HepG2 (cell line): ENCODE measurements at regions not wholly inside any gene's neighbourhood (a gene's known extent, or its start where the extent isn't known, plus 50 kb on each side); places are given as distances from the start of the nearest gene placed in this dataset.

Experiments used
- ATAC-seq: fragments of 200-7000 bp; cut with Tn5 transposase; 3 replicates; pipeline ENCODE4 v1.9.1; 2020; ENCODE audit warnings: mild to moderate bottlenecking, moderate library complexity
- BruUV-seq: library from RNA; stranded (reverse); fragments of 400-500 nt; replicated peaks from 2 replicates; lab custom pipeline; 2021; lab: Mats Ljungman, UMichigan
- CTCF ChIA-PET: fragments of 300-600 bp; formaldehyde crosslinking; extraction: SDS; loops from one replicate; lab custom pipeline; 2021; ENCODE audit warnings: low total read pairs, inconsistent platforms, low intra/inter-chr PET ratio; lab: Yijun Ruan, JAX
- POLR2A ChIA-PET: fragments of 350-600 bp; sonication (Branson Sonifier 250); formaldehyde crosslinking; loops from one replicate; lab custom pipeline; 2020; ENCODE audit warnings: antibody characterized with exemption, inconsistent platforms; lab: Yijun Ruan, JAX
- DNase-seq: peaks from one replicate; pipeline ENCODE4 v3.0.0-alpha.2; 2015; ENCODE audit warnings: low spot score
- FAIRE-seq: peaks from 3 replicates; lab custom pipeline; 2011; peaks lifted over from hg19 to GRCh38; lab: Jason Lieb, UNC
- H2AFZ ChIP-seq: one replicate; pipeline ENCODE4 v1.6.1; 2011; ENCODE audit warnings: low read length, inconsistent platforms
- H3K27ac ChIP-seq: fragments of 300-600 bp; 3 replicates; pipeline ENCODE4 v1.8.0; 2011; ENCODE audit warnings: mixed run types, mild to moderate bottlenecking, mixed read lengths, low read length, inconsistent platforms; ENCODE audit not compliant: insufficient read depth; ENCODE audit errors: extremely low read length
- H3K27me3 ChIP-seq, 2 experiments: fragments of 200-600 bp in 1 of 2; 2 replicates in 1 of 2; 3 replicates in 1 of 2; pipeline versions ENCODE4 v1.6.0 to v1.8.0; 2011; ENCODE audit warnings: low read length in 2 of 2, mild to moderate bottlenecking in 2 of 2, moderate library complexity in 2 of 2, inconsistent platforms in 1 of 2; ENCODE audit not compliant: insufficient read depth in 2 of 2, control insufficient read depth in 1 of 2
- H3K36me3 ChIP-seq, 2 experiments: fragments of 200-600 bp in 1 of 2; replicated peaks in 1 of 2; 2 replicates in 1 of 2; 3 replicates in 1 of 2; pipeline versions ENCODE4 v1.5.1 to v1.8.0; 2011; ENCODE audit warnings: low read length in 2 of 2, inconsistent platforms in 1 of 2; ENCODE audit not compliant: insufficient read depth in 2 of 2, control insufficient read depth in 1 of 2
- H3K4me1 ChIP-seq: 2 replicates; pipeline ENCODE4 v1.5.1; 2012; ENCODE audit warnings: low read length, inconsistent platforms; ENCODE audit not compliant: insufficient read depth
- H3K4me2 ChIP-seq: 2 replicates; pipeline ENCODE4 v1.6.0; 2011; ENCODE audit warnings: low read depth, low read length, inconsistent platforms
- H3K4me3 ChIP-seq, 3 experiments: fragments of 200-600 bp in 1 of 3; sonication (generic), shearing (Covaris generic) in 1 of 3; replicated peaks in 1 of 3; 2 replicates each; pipeline ENCODE4 v1.5.1; 2011 to 2016; ENCODE audit warnings: low read length in 3 of 3, inconsistent platforms in 2 of 3, low read depth in 2 of 3, mild to moderate bottlenecking in 2 of 3, control low read depth in 1 of 3, mixed read lengths in 1 of 3; ENCODE audit not compliant: insufficient read depth in 1 of 3
- H3K79me2 ChIP-seq: one replicate; pipeline ENCODE4 v1.6.1; 2011; ENCODE audit warnings: low read length, inconsistent platforms; ENCODE audit not compliant: insufficient read depth
- H3K9ac ChIP-seq: 2 replicates; pipeline ENCODE4 v1.6.0; 2011; ENCODE audit warnings: mild to moderate bottlenecking, low read depth, low read length, inconsistent platforms; ENCODE audit not compliant: insufficient read depth
- H3K9me3 ChIP-seq: 2 replicates; pipeline ENCODE4 v1.5.1; 2012; ENCODE audit warnings: mild to moderate bottlenecking, low read length
- H4K20me1 ChIP-seq: 2 replicates; pipeline ENCODE4 v1.6.0; 2011; ENCODE audit warnings: inconsistent platforms, mild to moderate bottlenecking, low read length, moderate library complexity; ENCODE audit not compliant: insufficient read depth
- AFF4 ChIP-seq: sonication (generic); formaldehyde crosslinking; IDR thresholded peaks from 2 replicates; pipeline ENCODE4 v1.4.0; 2020; ENCODE audit warnings: missing genetic modification reagents
- ARHGAP35 ChIP-seq: sonication (generic); formaldehyde crosslinking; IDR thresholded peaks from 2 replicates; pipeline ENCODE4 v1.9.0; 2022; ENCODE audit warnings: mild to moderate bottlenecking, inconsistent platforms, moderate library complexity, missing genetic modification reagents, borderline replicate concordance
- KDM5B ChIP-seq: sonication (generic); formaldehyde crosslinking; IDR thresholded peaks from 2 replicates; pipeline ENCODE4 v1.4.0; 2020; ENCODE audit warnings: missing genetic modification reagents, mild to moderate bottlenecking, borderline replicate concordance
- MEF2D ChIP-seq: sonication (generic); formaldehyde crosslinking; IDR thresholded peaks from 2 replicates; pipeline ENCODE4 v1.5.1; 2020; ENCODE audit warnings: mild to moderate bottlenecking, missing genetic modification reagents
- NPAS2 ChIP-seq: sonication (generic); formaldehyde crosslinking; IDR thresholded peaks from 2 replicates; pipeline ENCODE4 v1.8.0; 2022; ENCODE audit warnings: mild to moderate bottlenecking, missing genetic modification reagents, borderline replicate concordance
- RNF2 ChIP-seq: fragments of 450-650 bp; conservative IDR thresholded peaks from 2 replicates; pipeline ENCODE4 v1.6.1; 2016; ENCODE audit warnings: low read depth
- SRSF4 ChIP-seq: fragments of 200-400 bp; formaldehyde crosslinking; IDR thresholded peaks from one replicate; pipeline ENCODE4 v1.6.1; 2018; ENCODE audit warnings: mild to moderate bottlenecking, low read depth, low read length, moderate library complexity; ENCODE audit not compliant: poor library complexity, severe bottlenecking
- STAG1 ChIP-seq: sonication (generic); formaldehyde crosslinking; IDR thresholded peaks from 2 replicates; pipeline ENCODE4 v1.4.0; 2020; ENCODE audit warnings: missing genetic modification reagents
- ZNF101 ChIP-seq: sonication (generic); formaldehyde crosslinking; IDR thresholded peaks from 2 replicates; pipeline ENCODE4 v1.4.0; 2020; ENCODE audit warnings: mild to moderate bottlenecking, low read depth, missing genetic modification reagents, borderline replicate concordance
- ZNF333 ChIP-seq: sonication (generic); formaldehyde crosslinking; IDR thresholded peaks from 2 replicates; pipeline ENCODE4 v1.4.0; 2020; ENCODE audit warnings: mild to moderate bottlenecking, missing genetic modification reagents, borderline replicate concordance
- ZNF569 ChIP-seq: sonication (generic); formaldehyde crosslinking; IDR thresholded peaks from 2 replicates; pipeline ENCODE4 v1.5.0; 2020; ENCODE audit warnings: mild to moderate bottlenecking, missing genetic modification reagents, moderate library complexity, borderline replicate concordance
- ZNF75D ChIP-seq: sonication (generic); formaldehyde crosslinking; IDR thresholded peaks from 2 replicates; pipeline ENCODE4 v1.8.1; 2023; ENCODE audit warnings: missing genetic modification reagents, mild to moderate bottlenecking, borderline replicate concordance
- WGBS: methylation state at CpG from one replicate; pipeline ENCODE4 v1.1.6; 2017; ENCODE audit warnings: low lambda C conversion rate; 5-methylcytosine and 5-hydroxymethylcytosine counted together
- in situ Hi-C: cut with HindIII; loops from 2 replicates; pipeline ENCODE4 v1.10.0; 2017; ENCODE audit warnings: low pct_unique_long_range_greater_than_20kb; ENCODE audit not compliant: extremely low pct_ligation_motif_present
- intact Hi-C: fragments of 100-400 bp; cut with micrococcal nuclease; formaldehyde crosslinking; loops from one replicate; pipeline ENCODE4 v1.10.0; 2022; ENCODE audit not compliant: unreplicated experiment
- TF ChIP-seq, protein P1 (sequence below): sonication (generic); formaldehyde crosslinking; IDR thresholded peaks from 2 replicates; pipeline ENCODE4 v1.8.1; 2023; ENCODE audit warnings: mild to moderate bottlenecking, inconsistent platforms, moderate library complexity, missing genetic modification reagents, borderline replicate concordance
- TF ChIP-seq, protein P2 (sequence below): sonication (generic); formaldehyde crosslinking; conservative IDR thresholded peaks from 2 replicates; pipeline ENCODE4 v1.4.0; 2020; ENCODE audit warnings: missing genetic modification reagents

DNA sequence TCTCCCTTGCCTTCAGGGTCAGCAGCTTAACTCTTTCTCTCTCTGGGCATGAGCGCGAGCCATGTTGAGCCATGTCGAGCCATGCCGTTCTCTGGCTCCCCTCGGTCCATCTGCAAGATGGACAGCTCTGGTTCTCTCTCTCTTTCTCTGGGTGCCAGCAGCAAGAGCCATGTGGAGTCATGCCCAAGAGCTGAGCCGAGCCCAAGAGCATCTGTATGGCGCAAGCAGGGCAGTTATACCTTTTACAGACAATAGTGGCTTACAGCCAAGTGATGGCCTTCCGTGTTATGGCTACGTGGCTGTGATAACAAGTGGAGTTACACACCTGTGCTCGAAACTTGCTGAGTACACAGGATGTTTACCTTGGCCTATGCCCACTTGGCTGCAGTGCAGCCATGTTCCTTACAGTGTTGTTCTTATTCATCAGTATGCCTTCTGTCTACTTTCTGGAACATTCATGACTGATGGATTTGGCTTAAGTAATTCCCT, 327.7 kb downstream of the GLRX3 start:
- BruUV-seq: no TSS peak
- in situ Hi-C loops: no loop called here
- no peak for TF ChIP-seq KDM5B (CRISPR knock-in tag)
- no peak for TF ChIP-seq ARHGAP35 (CRISPR knock-in tag)
- no peak for TF ChIP-seq ZNF569
- TF ChIP-seq, protein P1, sequence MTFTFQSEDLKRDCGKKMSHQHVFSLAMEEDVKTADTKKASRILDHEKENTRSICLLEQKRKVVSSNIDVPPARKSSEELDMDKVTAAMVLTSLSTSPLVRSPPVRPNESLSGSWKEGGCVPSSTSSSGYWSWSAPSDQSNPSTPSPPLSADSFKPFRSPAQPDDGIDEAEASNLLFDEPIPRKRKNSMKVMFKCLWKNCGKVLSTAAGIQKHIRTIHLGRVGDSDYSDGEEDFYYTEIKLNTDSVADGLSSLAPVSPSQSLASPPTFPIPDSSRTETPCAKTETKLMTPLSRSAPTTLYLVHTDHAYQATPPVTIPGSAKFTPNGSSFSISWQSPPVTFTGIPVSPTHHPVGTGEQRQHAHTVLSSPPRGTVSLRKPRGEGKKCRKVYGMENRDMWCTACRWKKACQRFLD (CRISPR knock-in tag): no peak
- TF ChIP-seq ZNF333 (CRISPR knock-in tag): no peak
- TF ChIP-seq SRSF4: no peak
- TF ChIP-seq ZNF101: no peak
- no peak for TF ChIP-seq STAG1 (CRISPR knock-in tag)
- TF ChIP-seq RNF2: no peak
- no peak for TF ChIP-seq NPAS2
- TF ChIP-seq MEF2D (CRISPR knock-in tag): no peak
- TF ChIP-seq AFF4 (CRISPR knock-in tag): no peak
- TF ChIP-seq, protein P2, sequence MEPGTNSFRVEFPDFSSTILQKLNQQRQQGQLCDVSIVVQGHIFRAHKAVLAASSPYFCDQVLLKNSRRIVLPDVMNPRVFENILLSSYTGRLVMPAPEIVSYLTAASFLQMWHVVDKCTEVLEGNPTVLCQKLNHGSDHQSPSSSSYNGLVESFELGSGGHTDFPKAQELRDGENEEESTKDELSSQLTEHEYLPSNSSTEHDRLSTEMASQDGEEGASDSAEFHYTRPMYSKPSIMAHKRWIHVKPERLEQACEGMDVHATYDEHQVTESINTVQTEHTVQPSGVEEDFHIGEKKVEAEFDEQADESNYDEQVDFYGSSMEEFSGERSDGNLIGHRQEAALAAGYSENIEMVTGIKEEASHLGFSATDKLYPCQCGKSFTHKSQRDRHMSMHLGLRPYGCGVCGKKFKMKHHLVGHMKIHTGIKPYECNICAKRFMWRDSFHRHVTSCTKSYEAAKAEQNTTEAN: no peak
- no peak for TF ChIP-seq ZNF75D (CRISPR knock-in tag)
- CTCF ChIA-PET: no interaction called here
- H2AFZ ChIP-seq: no peak overlapping the region
- DNase-seq (no peak), FAIRE-seq (no peak), ATAC-seq (no peak)
- POLR2A ChIA-PET: no interaction called here
- H3K27ac ChIP-seq: no peak overlapping the region
- no peaks in the 10 kb centered on the region for H4K20me1 ChIP-seq
- H3K4me2 ChIP-seq: no peak overlapping the region
- intact Hi-C loops: no loop called here
- no peak overlapping the region for H3K9ac ChIP-seq
- no peaks in the 10 kb centered on the region; a peak in 2 of 5 replicates for H3K27me3 ChIP-seq
- H3K79me2 ChIP-seq: no peaks in the 10 kb centered on the region
- no peaks in the 10 kb centered on the region for H3K4me1 ChIP-seq
- 70% methylated on average over 6 of the region's 10 CpGs for WGBS
- no peaks in the 10 kb centered on the region for H3K36me3 ChIP-seq
- H3K4me3 ChIP-seq: no peak overlapping the region
- no peaks in the 10 kb centered on the region for H3K9me3 ChIP-seq
